K562 (cell line): ENCODE measurements at regions not wholly inside any gene's neighbourhood (a gene's known extent, or its start where the extent isn't known, plus 50 kb on each side); places are given as distances from the start of the nearest gene placed in this dataset.
A peak's percentile ranks its signal among the peaks of the same experiment; 100 is the strongest.

Source experiments
- ATAC-seq: fragments of 200-7000 bp; cut with Tn5 transposase; 3 replicates; pipeline ENCODE4 v1.9.1; 2020; ENCODE audit warnings: moderate library complexity
- BruUV-seq: library from RNA; stranded (reverse); fragments of 400-500 nt; replicated peaks from 2 replicates; lab custom pipeline; 2021; lab: Mats Ljungman, UMichigan
- CTCF ChIA-PET: fragments of 300-600 bp; formaldehyde crosslinking; extraction: SDS; loops from one replicate; lab custom pipeline; 2021; ENCODE audit warnings: low intra/inter-chr PET ratio; lab: Yijun Ruan, JAX
- POLR2A ChIA-PET: fragments of 300-600, 350-650 bp; sonication (Branson Sonifier 250); formaldehyde crosslinking; extraction: SDS; loops from one replicate; lab custom pipeline; 2021; ENCODE audit warnings: antibody characterized with exemption, inconsistent platforms; lab: Yijun Ruan, JAX
- DNase-seq, 4 experiments: peaks; one replicate each; pipeline versions ENCODE4 v3.0.0 to v3.0.0-alpha.2; 2011 to 2018; ENCODE audit warnings: low spot score in 3 of 4, mixed read lengths in 3 of 4; ENCODE audit errors: extremely low read depth in 1 of 4
- FAIRE-seq: peaks from 2 replicates; lab custom pipeline; 2011; peaks lifted over from hg19 to GRCh38; lab: Jason Lieb, UNC
- H2AFZ ChIP-seq: 2 replicates; pipeline ENCODE4 v1.6.0; 2011; ENCODE audit warnings: low read depth, low read length, control low read depth, inconsistent platforms
- H3K27ac ChIP-seq: fragments of 200-600 bp; 3 replicates; pipeline ENCODE4 v1.8.0; 2011; ENCODE audit warnings: low read depth, mild to moderate bottlenecking, control low read depth, inconsistent platforms, low read length, moderate library complexity, mixed read lengths; ENCODE audit errors: extremely low read depth
- H3K27me3 ChIP-seq, 2 experiments: fragments of 300-600 bp in 1 of 2; 2 replicates in 1 of 2; 3 replicates in 1 of 2; pipeline versions ENCODE4 v1.6.0 to v1.8.0; 2011; ENCODE audit warnings: inconsistent platforms in 2 of 2, low read length in 2 of 2, mild to moderate bottlenecking in 1 of 2, mixed read lengths in 1 of 2, moderate library complexity in 1 of 2; ENCODE audit not compliant: control insufficient read depth in 2 of 2, insufficient read depth in 2 of 2
- H3K36me3 ChIP-seq: fragments of 300-600 bp; 3 replicates; pipeline ENCODE4 v1.8.0; 2011; ENCODE audit warnings: mild to moderate bottlenecking, low read length, inconsistent platforms; ENCODE audit not compliant: control insufficient read depth, insufficient read depth
- H3K4me1 ChIP-seq, 2 experiments: fragments of 200-600 bp in 1 of 2; replicated peaks in 1 of 2; 2 replicates in 1 of 2; 3 replicates in 1 of 2; pipeline versions ENCODE4 v1.5.1 to v1.8.0; 2011; ENCODE audit warnings: inconsistent platforms in 2 of 2, low read length in 2 of 2, mild to moderate bottlenecking in 1 of 2, mixed read lengths in 1 of 2, moderate library complexity in 1 of 2; ENCODE audit not compliant: control insufficient read depth in 2 of 2, insufficient read depth in 2 of 2
- H3K4me2 ChIP-seq: 2 replicates; pipeline ENCODE4 v1.6.1; 2011; ENCODE audit warnings: low read length, control low read depth, inconsistent platforms, mixed read lengths; ENCODE audit not compliant: insufficient read depth
- H3K4me3 ChIP-seq: fragments of 200-600 bp; sonication (generic), shearing (Covaris generic); 2 replicates; pipeline ENCODE4 v1.5.1; 2016; ENCODE audit warnings: control low read depth, inconsistent platforms
- H3K79me2 ChIP-seq: fragments of 200-600 bp; 3 replicates; pipeline ENCODE4 v1.8.0; 2011; ENCODE audit warnings: low read length, inconsistent platforms; ENCODE audit not compliant: control insufficient read depth, insufficient read depth
- H3K9ac ChIP-seq, 2 experiments: 2 replicates each; pipeline versions ENCODE4 v1.6.0 to v1.6.1; 2011; ENCODE audit warnings: low read depth in 2 of 2, low read length in 2 of 2, control low read depth in 1 of 2, inconsistent platforms in 1 of 2, mild to moderate bottlenecking in 1 of 2, mixed read lengths in 1 of 2; ENCODE audit not compliant: insufficient read depth in 1 of 2
- H3K9me1 ChIP-seq: one replicate; pipeline ENCODE4 v1.6.0; 2011; ENCODE audit warnings: inconsistent platforms, mild to moderate bottlenecking, low read length, moderate library complexity; ENCODE audit not compliant: control insufficient read depth, insufficient read depth
- H3K9me3 ChIP-seq: replicated peaks from 2 replicates; pipeline ENCODE4 v1.5.1; 2011; ENCODE audit warnings: low read depth, low read length, inconsistent platforms; ENCODE audit not compliant: control insufficient read depth, insufficient read depth
- H4K20me1 ChIP-seq: replicated peaks from 2 replicates; pipeline ENCODE4 v1.6.1; 2011; ENCODE audit warnings: low read length, inconsistent platforms, mixed read lengths; ENCODE audit not compliant: control insufficient read depth, insufficient read depth
- CLOCK ChIP-seq: fragments of 250-450 bp; sonication (Bioruptor Pico); IDR thresholded peaks from 2 replicates; pipeline ENCODE4 v1.4.0; 2020; ENCODE audit warnings: mild to moderate bottlenecking, moderate library complexity, borderline replicate concordance
- CREB3L1 ChIP-seq: fragments of 450-650 bp; IDR thresholded peaks from 2 replicates; pipeline ENCODE4 v1.6.1; 2014; ENCODE audit warnings: low read depth, mild to moderate bottlenecking, moderate library complexity, borderline replicate concordance
- GMEB1 ChIP-seq: fragments of 250-450 bp; sonication (Bioruptor Pico); IDR thresholded peaks from 2 replicates; pipeline ENCODE4 v1.4.0; 2020; ENCODE audit warnings: mild to moderate bottlenecking
- HOXB6 ChIP-seq: fragments of 250-450 bp; sonication (Bioruptor Pico); IDR thresholded peaks from 2 replicates; pipeline ENCODE4 v1.5.1; 2022; ENCODE audit warnings: mild to moderate bottlenecking, borderline replicate concordance
- JUND ChIP-seq, 2 experiments: IDR thresholded peaks; 2 replicates in 1 of 2; 3 replicates in 1 of 2; pipeline ENCODE4 v1.6.1; 2011; ENCODE audit warnings: borderline replicate concordance in 2 of 2, low read depth in 2 of 2, low read length in 2 of 2, improper control_type of control experiment in 1 of 2, missing biosample characterization in 1 of 2, missing genetic modification characterization in 1 of 2, missing genetic modification reagents in 1 of 2
- PCBP2 ChIP-seq: fragments of 200-400 bp; formaldehyde crosslinking; IDR thresholded peaks from 2 replicates; pipeline ENCODE4 v1.6.1; 2018; ENCODE audit warnings: low read length, low read depth, mild to moderate bottlenecking, moderate library complexity; ENCODE audit not compliant: poor library complexity, severe bottlenecking
- PRPF4 ChIP-seq: fragments of 200-400 bp; formaldehyde crosslinking; IDR thresholded peaks from one replicate; pipeline ENCODE4 v1.6.1; 2017; ENCODE audit warnings: low read length, low read depth, mild to moderate bottlenecking; ENCODE audit not compliant: insufficient read depth, poor library complexity, severe bottlenecking
- TAF1 ChIP-seq: IDR thresholded peaks from 2 replicates; pipeline ENCODE4 v1.6.1; 2011; ENCODE audit warnings: mild to moderate bottlenecking, low read length, moderate library complexity; ENCODE audit not compliant: insufficient read depth, control insufficient read depth, severe bottlenecking; ENCODE audit errors: extremely low read depth
- ZBTB11 ChIP-seq, 3 experiments: fragments of 200-800 bp in 1 of 3; fragments of 250-450 bp in 1 of 3; fragments of 450-650 bp in 1 of 3; sonication (Bioruptor Pico) in 1 of 3; sonication (Bioruptor generic) in 1 of 3; formaldehyde crosslinking in 1 of 3; IDR thresholded peaks; 2 replicates each; pipeline versions ENCODE4 v1.6.1 to v1.8.0; 2016 to 2022; ENCODE audit warnings: mild to moderate bottlenecking in 2 of 3, missing genetic modification characterization in 2 of 3, missing compliant biosample characterization in 1 of 3, moderate library complexity in 1 of 3
- ZNF217 ChIP-seq: sonication (generic); formaldehyde crosslinking; IDR thresholded peaks from 2 replicates; pipeline ENCODE4 v1.8.0; 2022; ENCODE audit warnings: mild to moderate bottlenecking, missing genetic modification reagents
- ZNF444 ChIP-seq: fragments of 250-450 bp; sonication (Bioruptor Pico); IDR thresholded peaks from 2 replicates; pipeline ENCODE4 v1.4.0; 2020; ENCODE audit warnings: mild to moderate bottlenecking, moderate library complexity
- WGBS: fragments of 100-300 bp; shearing (Covaris generic); methylation state at CpG from one replicate; pipeline ENCODE4 v1.1.6; 2016; ENCODE audit warnings: low coverage, mixed read lengths; ENCODE audit not compliant: insufficient coverage; ENCODE audit errors: missing lambda C conversion rate; 5-methylcytosine and 5-hydroxymethylcytosine counted together
- in situ Hi-C: fragments of 300-500 bp; cut with MboI; formaldehyde crosslinking; loops from 4 replicates; pipeline ENCODE4 v1.15.0; 2018; ENCODE audit warnings: inconsistent platforms, mixed read lengths
- intact Hi-C: fragments of 100-400 bp; cut with micrococcal nuclease; formaldehyde crosslinking; loops from 2 replicates; pipeline ENCODE4 v1.14.2; 2022

GRCh38 chr2:12612671-12613070 is 104.1 kb upstream of the TRIB2 start:
- Histone ChIP-seq H4K20me1 (no peaks in the 10 kb centered on the region), H3K36me3 (no peaks in the 10 kb centered on the region), H3K27me3 (no peaks in the 10 kb centered on the region), H3K79me2 (no peaks in the 10 kb centered on the region), H3K4me2 (no peak overlapping the region), H3K9me1 (no peaks in the 10 kb centered on the region), H3K9me3 (no peaks in the 10 kb centered on the region), H2AFZ (peak overlapping the region; percentile 78; the same call in 1 of the 2 replicates), H3K9ac (no peak overlapping the region), H3K4me1 (no peaks in the 10 kb centered on the region), H3K4me3 (no peak overlapping the region), H3K27ac (no peak overlapping the region)
- no peak for FAIRE-seq
- no peak for ATAC-seq
- WGBS: 11% methylated on average over 2 of the region's 2 CpGs
- ChIA-PET CTCF (no interaction called here), POLR2A (no interaction called here)
- DNase-seq: no peak
- intact Hi-C loops: no loop called here
- in situ Hi-C loops: no loop called here
- no TSS peak for BruUV-seq
- TF ChIP-seq ZNF217 (CRISPR knock-in tag) (no peak), HOXB6 (CRISPR knock-in tag) (no peak), GMEB1 (CRISPR knock-in tag) (no peak), PCBP2 (no peak), ZBTB11 (CRISPR knock-in tag; IDR thresholded peaks at IDR 0.05) (no peak), JUND (IDR thresholded peaks at IDR 0.05; ENCODE audit: borderline replicate concordance, low read depth, low read length) (no peak), JUND (tag; IDR thresholded peaks at IDR 0.05; ENCODE audit: borderline replicate concordance, low read depth, low read length) (no peak), PRPF4 (no peak), ZNF444 (CRISPR knock-in tag) (no peak), TAF1 (no peak), CLOCK (CRISPR knock-in tag) (no peak), CREB3L1 (no peak)
